Aorta (tissue), 5 donors: ENCODE measurements at regions not wholly inside any gene's neighbourhood (a gene's known extent, or its start where the extent isn't known, plus 50 kb on each side); places are given as distances from the start of the nearest gene placed in this dataset.
A peak's percentile ranks its signal among the peaks of the same experiment; 100 is the strongest.

Experiments used
- ATAC-seq: fragments of 200-7000 bp; cut with Tn5 transposase; one replicate; pipeline ENCODE4 v1.9.1; 2022; ENCODE audit warnings: moderate library complexity; ENCODE audit not compliant: low FRiP score
- DNase-seq, 2 donors: peaks; one replicate each; pipeline ENCODE4 v3.0.0-alpha.2; 2020
- H3K27ac ChIP-seq, 2 donors: one replicate each; pipeline ENCODE4 v1.5.1; 2013; ENCODE audit warnings: low read length in 2 of 2, mild to moderate bottlenecking in 2 of 2, moderate library complexity in 2 of 2, control low read depth in 1 of 2, inconsistent platforms in 1 of 2, low read depth in 1 of 2
- H3K27me3 ChIP-seq, 2 donors: one replicate each; pipeline ENCODE4 v1.6.1; 2013; ENCODE audit warnings: control low read depth in 1 of 2, low read length in 1 of 2, mild to moderate bottlenecking in 1 of 2, moderate library complexity in 1 of 2; ENCODE audit not compliant: insufficient read depth in 2 of 2, control insufficient read depth in 1 of 2
- H3K36me3 ChIP-seq, 2 donors: one replicate each; pipeline ENCODE4 v1.6.1; 2013; ENCODE audit warnings: control low read depth in 1 of 2, low read length in 1 of 2, mild to moderate bottlenecking in 1 of 2; ENCODE audit not compliant: insufficient read depth in 2 of 2, control insufficient read depth in 1 of 2
- H3K4me1 ChIP-seq, 2 donors: one replicate each; pipeline ENCODE4 v1.6.1; 2013; ENCODE audit warnings: low read length in 2 of 2, control low read depth in 1 of 2, mild to moderate bottlenecking in 1 of 2, moderate library complexity in 1 of 2; ENCODE audit not compliant: insufficient read depth in 2 of 2, control insufficient read depth in 1 of 2
- H3K4me3 ChIP-seq, 2 donors: one replicate each; pipeline ENCODE4 v1.5.1; 2013; ENCODE audit warnings: low read length in 2 of 2, control low read depth in 1 of 2, mild to moderate bottlenecking in 1 of 2
- H3K9me3 ChIP-seq: one replicate; pipeline ENCODE4 v1.6.1; 2013; ENCODE audit warnings: mild to moderate bottlenecking, low read length; ENCODE audit not compliant: control insufficient read depth
- WGBS, 2 donors: extraction: QIAGEN DNeasy Blood & Tissue Kit; methylation state at CpG; one replicate each; pipeline ENCODE4 v1.1.7; 2013; 5-methylcytosine and 5-hydroxymethylcytosine counted together
- intact Hi-C, 2 donors: fragments of 100-400 bp; cut with DNase I; formaldehyde crosslinking; loops; one replicate each; pipeline versions ENCODE4 v1.14.2 to v1.15.0; 2022
- donor health status: healthy with polysubstance abuse.
- donor health status: Bipolar disorder and iron deficiency.
- donor health status: DM: no; HTN: no; CAD: no.
- donor health status: DM: no; HTN: no; CAD: no.
- donor health status: DM: yes; HTN: yes; CAD: no.

DNA sequence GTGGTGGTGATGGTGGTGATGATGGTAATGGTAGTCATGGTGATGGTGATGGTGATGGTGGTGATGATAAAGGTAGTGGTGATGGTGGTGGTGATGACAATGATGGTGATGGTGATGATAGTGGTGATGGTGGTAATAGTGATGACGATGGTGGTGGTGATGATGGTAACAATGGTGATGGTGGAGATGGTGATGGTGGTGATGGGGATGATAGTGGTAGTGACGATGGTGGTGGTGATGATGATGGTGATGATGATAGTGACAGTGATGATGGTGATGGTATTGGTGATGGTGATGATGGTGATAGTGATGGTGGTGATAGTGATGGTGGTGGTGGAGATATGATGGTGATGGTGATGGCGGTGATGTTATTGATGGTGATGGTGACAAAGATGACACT lies 108.4 kb upstream of the NKX1-1 start:
- no peak overlapping the region for H3K4me3 ChIP-seq
- intact Hi-C loops, result no loop called here
- WGBS, 2 donors, result 75 to 93% methylated on average over 3 of the region's 3 CpGs

DNA sequence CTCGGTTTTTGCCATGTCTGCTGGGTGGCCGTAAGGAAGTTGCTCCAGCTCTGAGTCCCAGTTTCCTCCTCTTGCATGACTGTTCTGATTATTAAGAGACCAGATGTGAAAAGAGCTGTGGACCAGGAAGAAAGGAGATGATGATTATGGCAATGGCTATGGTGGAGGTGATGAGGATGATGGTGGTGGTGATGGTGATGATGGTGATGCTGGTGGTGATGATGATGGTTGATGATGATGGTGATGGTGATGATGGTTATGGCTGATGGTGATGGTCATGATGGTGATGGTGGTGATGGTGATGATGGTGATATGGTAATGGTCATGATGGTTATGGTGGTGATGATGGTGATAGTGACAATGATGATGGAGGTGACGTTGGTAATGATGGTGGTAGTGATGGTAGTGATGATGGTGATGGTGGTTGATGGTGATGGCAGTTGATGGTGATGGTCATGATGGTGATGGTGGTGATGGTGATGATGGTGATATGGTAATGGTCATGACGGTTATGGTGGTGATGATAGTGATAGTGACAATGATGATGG lies 107.8 kb upstream of the NKX1-1 start:
- DNase-seq (no peak), ATAC-seq (no peak)
- H3K4me3 ChIP-seq, result no peak overlapping the region
- H3K9me3 ChIP-seq, result no peaks in the 10 kb centered on the region
- WGBS, 2 donors, result 87% methylated on average over 4 of the region's 4 CpGs
- H3K27ac ChIP-seq, result no peak overlapping the region
- no peaks in the 10 kb centered on the region for H3K36me3 ChIP-seq
- no peaks in the 10 kb centered on the region for H3K27me3 ChIP-seq
- no peaks in the 10 kb centered on the region for H3K4me1 ChIP-seq
- intact Hi-C loops, result no loop called here

More for the DNA sequence above, 108.4 kb upstream of the NKX1-1 start:
- ATAC-seq, result no peak
- H3K9me3 ChIP-seq, result no peaks in the 10 kb centered on the region
- H3K36me3 ChIP-seq, result no peaks in the 10 kb centered on the region
- no peak for DNase-seq
- no peak overlapping the region for H3K27ac ChIP-seq
- H3K27me3 ChIP-seq, result no peaks in the 10 kb centered on the region
- H3K4me1 ChIP-seq, result no peaks in the 10 kb centered on the region

DNA sequence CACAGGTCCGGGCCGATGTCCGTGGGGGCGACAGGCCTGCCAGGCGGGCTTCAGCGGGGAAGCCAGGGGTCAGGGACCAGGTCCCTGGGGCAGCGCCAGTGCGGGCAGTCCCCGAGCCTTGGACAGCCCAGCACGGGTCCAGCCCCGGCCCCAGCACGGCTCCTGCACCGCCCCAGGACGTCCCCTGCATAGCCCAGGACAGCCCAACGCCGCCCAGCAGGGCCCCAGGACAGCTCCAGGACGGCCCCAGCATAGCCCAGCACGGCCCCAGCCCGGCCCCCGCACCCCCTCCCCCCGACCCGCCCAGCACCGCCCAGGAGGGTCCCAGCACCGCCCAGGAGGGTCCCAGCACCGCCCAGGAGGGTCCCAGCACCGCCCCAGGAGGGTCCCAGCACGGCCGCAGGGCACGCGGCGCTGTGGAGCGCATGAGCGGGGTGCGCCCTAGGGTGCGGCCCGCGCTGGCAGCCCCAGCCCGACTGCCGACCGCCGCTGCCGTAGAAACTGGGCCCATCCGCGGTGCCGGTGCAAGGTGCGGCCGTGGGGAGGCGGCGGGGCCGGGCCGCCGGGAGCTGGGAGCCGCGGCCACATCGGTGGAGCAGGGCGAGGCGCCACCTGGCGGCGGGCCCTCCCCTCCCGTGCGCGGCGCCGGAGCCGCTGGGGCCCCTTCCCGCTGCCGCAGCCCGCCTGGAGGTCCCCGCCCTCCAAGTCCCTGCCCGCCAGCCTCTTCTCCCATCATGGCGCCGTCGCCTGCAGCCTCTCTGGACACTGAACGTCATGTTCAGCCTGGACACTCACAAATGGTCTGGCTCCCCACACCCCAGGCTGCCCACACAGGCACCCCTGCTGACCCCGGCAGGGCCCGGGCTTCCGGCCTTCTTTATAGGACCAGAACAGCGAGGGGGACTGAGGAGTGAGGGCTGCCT lies 106.8 kb upstream of the NKX1-1 start:
- no peak overlapping the region for H3K4me3 ChIP-seq
- peak; percentile 43 to 78 for DNase-seq
- H3K36me3 ChIP-seq, result no peaks in the 10 kb centered on the region
- no peak overlapping the region for H3K27ac ChIP-seq
- intact Hi-C loops, result no loop called here
- no peaks in the 10 kb centered on the region for H3K4me1 ChIP-seq
- ATAC-seq, result peak; percentile 17
- 9 to 10% methylated on average over 59 to 78 of the region's 78 CpGs for WGBS, 2 donors
- no peaks in the 10 kb centered on the region for H3K27me3 ChIP-seq
- no peaks in the 10 kb centered on the region for H3K9me3 ChIP-seq

DNA sequence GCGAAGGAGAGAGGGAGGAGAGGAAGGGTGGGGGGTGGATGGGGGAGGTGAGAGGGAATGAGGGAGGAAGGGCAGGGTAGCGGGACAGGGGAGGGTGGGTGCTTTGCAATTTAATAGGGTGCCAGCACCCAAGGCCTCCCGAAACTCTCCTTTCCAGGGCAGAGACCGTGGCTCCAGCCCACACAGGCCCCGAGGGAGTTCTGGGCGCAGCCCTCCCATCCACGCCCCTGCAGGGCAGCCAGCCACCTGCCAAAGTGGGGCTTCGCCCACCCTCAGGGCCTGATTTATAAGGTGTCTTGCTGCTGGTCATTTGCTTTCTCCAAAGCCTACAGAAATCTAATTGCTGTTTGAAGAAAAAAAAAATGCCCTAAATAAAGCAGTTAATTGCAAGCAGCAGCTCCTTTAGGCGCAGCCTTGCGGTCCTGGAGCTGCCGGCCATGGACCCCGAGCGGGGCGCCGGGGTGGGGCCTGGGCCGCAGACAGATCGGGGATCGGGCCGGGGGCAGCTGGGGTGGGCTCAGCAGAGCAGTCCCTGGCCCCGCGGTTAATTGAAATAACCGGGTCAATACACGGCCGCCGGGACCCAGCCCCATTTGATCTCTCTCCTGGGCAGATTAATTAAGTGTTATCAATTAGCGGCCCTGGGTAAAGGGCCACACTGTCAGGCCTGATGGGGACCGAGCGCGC lies 106.0 kb upstream of the NKX1-1 start:
- Histone ChIP-seq H3K4me1 (no peaks in the 10 kb centered on the region), H3K9me3 (no peaks in the 10 kb centered on the region), H3K27me3 (no peaks in the 10 kb centered on the region), H3K27ac (no peak overlapping the region), H3K36me3 (no peaks in the 10 kb centered on the region), H3K4me3 (no peak overlapping the region)
- DNase-seq, result peak in 1 of 2 donors; percentile 69
- no peak for ATAC-seq
- WGBS, 2 donors, result 69 to 76% methylated on average over 28 to 29 of the region's 29 CpGs
- intact Hi-C loops, result no loop called here

DNA sequence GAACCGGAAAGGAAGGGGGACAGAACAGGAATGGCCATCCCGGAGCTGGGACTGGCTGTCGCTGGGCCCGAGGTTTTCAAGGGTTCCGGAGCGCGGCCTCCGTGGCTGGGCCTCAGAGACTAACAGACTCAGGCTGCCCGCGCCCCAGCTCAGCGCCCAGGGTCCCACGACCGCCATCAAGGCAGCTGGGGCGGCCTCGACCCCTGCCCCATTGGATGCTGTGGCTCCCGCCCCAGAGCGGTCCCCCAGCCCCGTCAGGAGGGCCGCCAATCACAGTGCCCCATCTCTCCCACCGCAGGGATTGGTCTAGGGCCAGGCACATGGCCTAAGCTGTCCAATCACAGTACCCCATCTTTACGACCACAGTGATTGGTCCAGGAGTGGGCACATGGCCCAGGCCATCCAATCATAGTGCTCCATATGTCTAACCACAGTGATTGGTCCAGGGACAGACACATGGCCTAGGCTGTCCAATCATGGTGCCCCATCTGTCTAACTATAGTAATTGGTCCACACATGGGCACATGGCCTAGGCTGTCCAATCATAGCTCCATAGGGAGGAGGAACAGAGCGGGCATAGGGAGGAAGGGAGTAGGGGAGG lies 105.3 kb upstream of the NKX1-1 start:
- Histone ChIP-seq H3K27ac (no peak overlapping the region), H3K27me3 (no peaks in the 10 kb centered on the region), H3K9me3 (no peaks in the 10 kb centered on the region), H3K36me3 (no peaks in the 10 kb centered on the region), H3K4me3 (no peak overlapping the region), H3K4me1 (no peaks in the 10 kb centered on the region)
- WGBS, 2 donors, result 90 to 91% methylated on average over 21 to 22 of the region's 22 CpGs
- intact Hi-C loops, result no loop called here
- DNase-seq, result peak; percentile 58 to 74
- ATAC-seq, result peak; percentile 85

DNA sequence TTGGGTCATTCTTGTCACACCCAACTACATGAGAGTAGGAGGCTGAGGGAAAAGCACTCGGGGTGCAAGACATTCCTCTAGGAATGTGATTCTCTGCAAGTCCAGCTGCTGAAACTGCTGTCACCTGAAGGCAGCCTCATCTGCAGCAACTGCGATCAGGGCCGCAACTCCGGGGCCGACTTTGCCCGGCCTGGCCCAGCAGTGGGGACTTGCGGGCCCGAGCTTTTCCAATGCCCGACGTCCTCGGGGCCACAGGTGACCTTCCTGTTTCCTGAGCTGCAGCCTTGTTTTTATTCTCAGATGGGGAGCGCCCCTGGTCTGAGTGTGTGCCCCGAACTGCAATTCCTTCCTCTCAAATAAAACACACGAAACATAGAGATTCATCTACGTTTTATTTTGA lies 104.7 kb upstream of the NKX1-1 start:
- Histone ChIP-seq H3K36me3 (no peaks in the 10 kb centered on the region), H3K27me3 (no peaks in the 10 kb centered on the region), H3K27ac (no peak overlapping the region), H3K4me3 (no peak overlapping the region), H3K9me3 (no peaks in the 10 kb centered on the region), H3K4me1 (no peaks in the 10 kb centered on the region)
- DNase-seq, result peak; percentile 22 to 57
- whole genome bisulfite sequencing, 2 donors, result 86 to 91% methylated on average over 15 of the region's 15 CpGs
- ATAC-seq, result no peak
- intact Hi-C loops, result no loop called here

DNA sequence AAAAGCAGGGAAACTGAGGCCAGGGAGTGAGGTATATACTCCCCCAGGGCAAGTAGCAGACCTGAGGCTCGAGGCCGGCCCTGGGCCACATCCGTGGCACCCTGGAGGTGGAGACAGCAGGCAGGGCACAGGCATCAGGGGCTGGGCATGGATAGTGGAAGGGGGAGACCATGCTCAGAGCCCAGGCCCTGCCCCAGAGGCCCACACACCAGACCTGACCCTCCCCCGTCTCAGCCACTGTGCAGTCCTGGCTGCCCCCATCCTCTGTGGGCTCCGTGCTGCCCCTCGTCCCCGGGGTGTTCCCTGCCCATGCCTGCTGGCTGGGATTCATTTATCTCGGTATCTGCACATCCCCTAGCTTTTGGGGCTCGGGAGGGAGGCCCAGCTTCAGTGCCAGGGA lies 103.1 kb upstream of the NKX1-1 start:
- Histone ChIP-seq H3K27me3 (no peaks in the 10 kb centered on the region), H3K36me3 (no peaks in the 10 kb centered on the region), H3K4me3 (no peak overlapping the region), H3K27ac (no peak overlapping the region), H3K4me1 (no peaks in the 10 kb centered on the region), H3K9me3 (no peaks in the 10 kb centered on the region)
- no peak for ATAC-seq
- intact Hi-C loops, result no loop called here
- peak in 1 of 2 donors; percentile 60 for DNase-seq
- WGBS, 2 donors, result 65 to 74% methylated on average over 9 of the region's 9 CpGs

DNA sequence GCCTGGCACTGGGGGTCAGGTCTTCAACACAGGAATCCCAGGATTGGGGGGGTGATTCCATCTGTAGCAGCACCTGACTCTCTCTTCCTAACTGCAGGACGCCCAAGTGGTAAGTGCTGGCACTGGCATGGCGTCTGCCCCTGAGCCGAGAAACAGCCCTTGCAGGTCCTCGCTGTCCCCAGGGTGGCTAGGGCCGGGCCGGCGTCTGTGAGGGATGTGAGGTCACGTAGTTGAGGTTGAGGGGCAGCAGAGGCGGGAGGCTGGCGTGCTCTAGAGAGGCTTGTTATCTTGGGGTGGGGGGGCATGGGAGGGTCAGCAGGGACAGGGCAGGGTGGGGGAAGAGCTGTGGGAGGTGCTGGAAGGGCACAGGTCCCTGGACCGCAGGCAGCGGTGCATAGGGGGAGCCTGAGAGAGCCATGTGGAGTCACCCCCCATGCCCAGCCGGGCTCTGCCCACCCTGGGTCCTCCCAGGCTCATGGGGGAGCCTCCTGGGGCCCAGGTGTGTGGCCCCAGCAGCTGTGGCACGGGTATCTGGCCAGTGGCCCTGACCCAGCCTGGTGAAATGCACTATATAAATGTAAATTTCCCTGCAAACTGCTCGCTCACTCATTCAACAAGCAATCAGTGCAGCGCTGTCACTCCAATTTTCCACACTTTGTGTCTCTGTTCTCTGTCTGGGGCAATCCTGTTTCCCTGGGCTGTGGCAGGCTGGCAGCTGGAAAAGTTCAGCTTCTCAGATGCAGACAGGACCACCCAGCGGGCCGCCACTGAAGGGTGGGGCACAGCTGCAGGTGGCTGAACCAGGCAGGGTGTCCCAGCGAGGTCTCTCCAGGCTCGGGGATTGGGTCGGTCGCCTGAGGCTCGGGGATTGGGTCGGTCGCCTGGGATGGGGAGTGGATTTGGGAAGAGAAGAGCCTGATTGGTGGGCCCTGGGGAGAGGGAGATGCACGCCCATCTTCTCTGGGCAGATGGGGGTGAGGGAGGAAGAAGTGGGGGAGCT lies 102.2 kb upstream of the NKX1-1 start:
- no peaks in the 10 kb centered on the region for H3K9me3 ChIP-seq
- no peak overlapping the region for H3K4me3 ChIP-seq
- no peaks in the 10 kb centered on the region for H3K4me1 ChIP-seq
- intact Hi-C loops, result no loop called here
- no peaks in the 10 kb centered on the region for H3K27me3 ChIP-seq
- ATAC-seq (no peak), DNase-seq (peak in 1 of 2 donors; percentile 70)
- no peaks in the 10 kb centered on the region for H3K36me3 ChIP-seq
- WGBS, 2 donors, result 58 to 66% methylated on average over 26 of the region's 26 CpGs
- no peak overlapping the region for H3K27ac ChIP-seq
